Stomach (tissue), 4 donors: ENCODE measurements at regions not wholly inside any gene's neighbourhood (a gene's known extent, or its start where the extent isn't known, plus 50 kb on each side); places are given as distances from the start of the nearest gene placed in this dataset.
"Not testable (repeated sequence)": the region's sequence is repeated elsewhere in the genome, so short reads cannot be mapped to it uniquely, and the experiment has no call there.

Experiments used
- EP300 ChIP-seq: sonication (generic); formaldehyde crosslinking; IDR thresholded peaks from one replicate; pipeline ENCODE4 v1.6.1; 2017; ENCODE audit warnings: antibody characterized with exemption
- POLR2A ChIP-seq, 4 donors: fragments of 450-650 bp; IDR thresholded peaks; one replicate each; pipeline ENCODE4 v1.6.1; 2016; ENCODE audit warnings: antibody characterized with exemption in 4 of 4, control low read depth in 2 of 4, mild to moderate bottlenecking in 1 of 4, moderate library complexity in 1 of 4

GRCh38 chr1:181186133-181186532 is 97.6 kb downstream of the IER5 start:
- TF ChIP-seq EP300; POLR2A (IDR thresholded peaks at IDR 0.05): not testable (repeated sequence)
